Vagina (tissue), 2 donors: ENCODE measurements at regions not wholly inside any gene's neighbourhood (a gene's known extent, or its start where the extent isn't known, plus 50 kb on each side); places are given as distances from the start of the nearest gene placed in this dataset.
"Not testable (repeated sequence)": the region's sequence is repeated elsewhere in the genome, so short reads cannot be mapped to it uniquely, and the experiment has no call there.

Source experiments
- DNase-seq, 2 donors: peaks; one replicate each; pipeline ENCODE4 v3.0.0-alpha.2; 2017; ENCODE audit errors: extremely low spot score in 2 of 2
- H3K27ac ChIP-seq: fragments of 200-600 bp; sonication (generic); one replicate; pipeline ENCODE4 v1.5.1; 2019
- H3K27me3 ChIP-seq: fragments of 200-600 bp; sonication (generic); one replicate; pipeline ENCODE4 v1.5.1; 2019
- H3K36me3 ChIP-seq, 2 donors: fragments of 200-600 bp; sonication (generic); one replicate each; pipeline ENCODE4 v1.5.1; 2017 to 2019
- H3K4me1 ChIP-seq: fragments of 200-600 bp; sonication (generic); one replicate; pipeline ENCODE4 v1.5.1; 2019
- H3K4me3 ChIP-seq, 2 donors: fragments of 200-600 bp; sonication (generic); 1 replicate in 1 of 2; 2 replicates in 1 of 2; pipeline ENCODE4 v1.5.1; 2016 to 2019
- H3K9me3 ChIP-seq: fragments of 200-600 bp; sonication (generic); one replicate; pipeline ENCODE4 v1.5.1; 2019
- POLR2A ChIP-seq, 2 donors: fragments of 450-650 bp; IDR thresholded peaks; one replicate each; pipeline ENCODE4 v1.6.1; 2017; ENCODE audit warnings: antibody characterized with exemption in 2 of 2, mild to moderate bottlenecking in 2 of 2, moderate library complexity in 2 of 2
- POLR2AphosphoS5 ChIP-seq, 2 donors: sonication (generic); formaldehyde crosslinking; IDR thresholded peaks; one replicate each; pipeline ENCODE4 v1.9.0; 2017; ENCODE audit warnings: antibody characterized with exemption in 2 of 2, mild to moderate bottlenecking in 2 of 2, low read depth in 1 of 2; ENCODE audit not compliant: insufficient read depth in 1 of 2
- intact Hi-C: fragments of 100-400 bp; cut with DNase I; formaldehyde crosslinking; loops from one replicate; pipeline ENCODE4 v1.15.1; 2023
- TF ChIP-seq, protein P1 (sequence below), 3 experiments: fragments of 450-650 bp in 2 of 3; fragments of 200-600 bp in 1 of 3; sonication (generic) in 1 of 3; IDR thresholded peaks; one replicate each; pipeline ENCODE4 v1.5.1; 2017 to 2019; ENCODE audit warnings: antibody characterized with exemption in 3 of 3, mild to moderate bottlenecking in 2 of 3, moderate library complexity in 2 of 3

GRCh38 chr13:58488251-58488650, 856.7 kb downstream of the PCDH17 start:
- no peak for DNase-seq
- TF ChIP-seq POLR2A (IDR thresholded peaks at IDR 0.05) (no peak), POLR2AphosphoS5 (IDR thresholded peaks at IDR 0.05; ENCODE audit: insufficient read depth in 1 of 2, low read depth in 1 of 2) (no peak)
- TF ChIP-seq, protein P1, sequence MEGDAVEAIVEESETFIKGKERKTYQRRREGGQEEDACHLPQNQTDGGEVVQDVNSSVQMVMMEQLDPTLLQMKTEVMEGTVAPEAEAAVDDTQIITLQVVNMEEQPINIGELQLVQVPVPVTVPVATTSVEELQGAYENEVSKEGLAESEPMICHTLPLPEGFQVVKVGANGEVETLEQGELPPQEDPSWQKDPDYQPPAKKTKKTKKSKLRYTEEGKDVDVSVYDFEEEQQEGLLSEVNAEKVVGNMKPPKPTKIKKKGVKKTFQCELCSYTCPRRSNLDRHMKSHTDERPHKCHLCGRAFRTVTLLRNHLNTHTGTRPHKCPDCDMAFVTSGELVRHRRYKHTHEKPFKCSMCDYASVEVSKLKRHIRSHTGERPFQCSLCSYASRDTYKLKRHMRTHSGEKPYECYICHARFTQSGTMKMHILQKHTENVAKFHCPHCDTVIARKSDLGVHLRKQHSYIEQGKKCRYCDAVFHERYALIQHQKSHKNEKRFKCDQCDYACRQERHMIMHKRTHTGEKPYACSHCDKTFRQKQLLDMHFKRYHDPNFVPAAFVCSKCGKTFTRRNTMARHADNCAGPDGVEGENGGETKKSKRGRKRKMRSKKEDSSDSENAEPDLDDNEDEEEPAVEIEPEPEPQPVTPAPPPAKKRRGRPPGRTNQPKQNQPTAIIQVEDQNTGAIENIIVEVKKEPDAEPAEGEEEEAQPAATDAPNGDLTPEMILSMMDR (IDR thresholded peaks at IDR 0.05): no peak
- Histone ChIP-seq H3K36me3 (no peaks in the 10 kb centered on the region), H3K27me3 (no peaks in the 10 kb centered on the region), H3K9me3 (no peaks in the 10 kb centered on the region), H3K27ac (no peak overlapping the region), H3K4me3 (no peak overlapping the region), H3K4me1 (no peaks in the 10 kb centered on the region)
- intact Hi-C loops: no loop called here

GRCh38 chr13:58495668-58496067, 864.1 kb downstream of the PCDH17 start:
- H3K27ac ChIP-seq: no peak overlapping the region
- TF ChIP-seq, protein P1 (IDR thresholded peaks at IDR 0.05): no peak
- TF ChIP-seq POLR2A (IDR thresholded peaks at IDR 0.05): no peak
- TF ChIP-seq POLR2AphosphoS5 (IDR thresholded peaks at IDR 0.05; ENCODE audit: insufficient read depth in 1 of 2, low read depth in 1 of 2): no peak
- DNase-seq: no peak
- H3K4me1 ChIP-seq: no peaks in the 10 kb centered on the region
- no peak overlapping the region for H3K4me3 ChIP-seq
- no peaks in the 10 kb centered on the region for H3K36me3 ChIP-seq
- H3K27me3 ChIP-seq: no peaks in the 10 kb centered on the region
- H3K9me3 ChIP-seq: no peaks in the 10 kb centered on the region
- intact Hi-C loops: no loop called here

DNA sequence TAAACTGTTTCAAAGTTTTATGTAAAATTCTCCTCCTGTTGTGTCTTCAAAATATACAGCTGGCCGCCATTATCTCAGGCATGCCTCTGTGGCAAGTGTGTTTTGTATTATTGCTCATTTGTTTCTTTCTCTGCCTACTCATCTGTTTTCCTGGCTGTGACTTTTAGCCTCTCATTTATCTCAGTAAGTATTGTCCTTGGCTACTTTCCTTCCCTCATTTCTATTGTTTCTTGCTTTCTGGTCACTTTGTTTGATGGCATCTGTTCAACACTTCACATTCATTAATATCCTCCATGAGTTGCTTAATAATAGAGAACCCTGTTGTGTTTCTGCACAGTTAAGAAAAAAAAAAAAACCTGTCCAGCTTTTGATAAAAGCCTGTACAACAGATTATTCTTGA, 869.4 kb downstream of the PCDH17 start:
- Histone ChIP-seq H3K36me3 (no peaks in the 10 kb centered on the region), H3K27me3 (no peaks in the 10 kb centered on the region), H3K4me3 (no peak overlapping the region), H3K27ac (no peak overlapping the region), H3K4me1 (no peaks in the 10 kb centered on the region), H3K9me3 (no peaks in the 10 kb centered on the region)
- TF ChIP-seq POLR2AphosphoS5 (IDR thresholded peaks at IDR 0.05; ENCODE audit: insufficient read depth in 1 of 2, low read depth in 1 of 2) (no peak), POLR2A (IDR thresholded peaks at IDR 0.05) (no peak)
- TF ChIP-seq, protein P1 (IDR thresholded peaks at IDR 0.05): no peak
- no peak for DNase-seq
- intact Hi-C loops: no loop called here

DNA sequence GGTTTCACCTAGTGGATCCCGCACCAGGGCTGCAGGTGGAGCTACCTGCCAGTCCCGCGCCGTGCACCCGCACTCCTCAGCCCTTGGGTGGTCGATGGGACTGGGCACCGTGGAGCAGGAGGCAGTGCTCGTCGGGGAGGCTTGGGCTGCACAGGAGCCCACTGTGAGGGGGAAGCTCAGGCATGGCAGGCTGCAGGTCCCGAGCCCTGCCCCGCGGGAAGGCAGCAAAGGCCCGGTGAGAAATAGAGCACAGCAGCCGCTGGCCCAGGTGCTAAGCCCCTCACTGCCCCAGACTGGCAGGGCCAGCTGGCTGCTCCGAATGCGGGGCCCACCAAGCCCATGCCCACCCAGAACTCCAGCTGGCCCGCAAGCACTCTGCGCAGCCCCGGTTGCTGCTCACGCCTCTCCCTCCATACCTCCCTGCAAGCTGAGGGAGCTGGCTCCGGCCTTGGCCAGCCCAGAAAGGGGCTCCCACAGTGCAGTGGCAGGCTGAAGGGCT, 872.7 kb downstream of the PCDH17 start:
- H3K9me3 ChIP-seq, H3K4me3 ChIP-seq, intact Hi-C loops, H3K4me1 ChIP-seq, DNase-seq, H3K36me3 ChIP-seq, H3K27me3 ChIP-seq, H3K27ac ChIP-seq: not testable (repeated sequence)

- DNase-seq, intact Hi-C loops, H3K4me3 ChIP-seq, H3K27me3 ChIP-seq, H3K36me3 ChIP-seq, H3K27ac ChIP-seq, H3K4me1 ChIP-seq, H3K9me3 ChIP-seq: not testable (repeated sequence)
Measured at GRCh38 chr13:58505262-58505920, 873.8 kb downstream of the PCDH17 start.

GRCh38 chr13:58528351-58528750, 896.8 kb downstream of the PCDH17 start:
- Histone ChIP-seq H3K9me3 (no peaks in the 10 kb centered on the region), H3K27me3 (no peaks in the 10 kb centered on the region), H3K36me3 (no peaks in the 10 kb centered on the region), H3K4me1 (no peaks in the 10 kb centered on the region), H3K4me3 (no peak overlapping the region), H3K27ac (no peak overlapping the region)
- TF ChIP-seq, protein P1 (IDR thresholded peaks at IDR 0.05): no peak
- TF ChIP-seq POLR2A (IDR thresholded peaks at IDR 0.05) (no peak), POLR2AphosphoS5 (IDR thresholded peaks at IDR 0.05; ENCODE audit: insufficient read depth in 1 of 2, low read depth in 1 of 2) (no peak)
- DNase-seq: no peak
- intact Hi-C loops: no loop called here
